ENCODE measurements at regions not wholly inside any gene's neighbourhood (a gene's known extent, or its start where the extent isn't known, plus 50 kb on each side); places are given as distances from the start of the nearest gene placed in this dataset.

DNA sequence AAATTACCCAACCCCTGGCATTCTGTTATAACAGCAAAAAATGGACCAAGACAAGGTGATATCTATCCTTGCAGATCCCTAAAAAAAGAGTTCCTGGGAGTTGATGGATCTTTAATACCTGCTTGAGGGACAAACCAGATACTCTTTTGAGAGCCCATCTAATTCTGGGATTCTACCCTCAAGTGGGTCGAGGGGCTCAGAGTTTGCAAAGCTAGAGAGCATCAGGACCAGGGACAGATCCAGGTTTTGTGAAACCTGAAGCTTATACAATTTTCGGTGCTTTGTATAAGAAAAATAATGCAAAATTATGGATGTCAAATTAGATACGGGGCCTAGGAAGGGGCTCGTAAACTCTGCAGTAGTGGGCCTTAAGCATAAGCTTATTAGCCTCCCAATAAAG is 130.5 kb upstream of the CRHR1 start:
- TF ChIP-seq, protein P1, sequence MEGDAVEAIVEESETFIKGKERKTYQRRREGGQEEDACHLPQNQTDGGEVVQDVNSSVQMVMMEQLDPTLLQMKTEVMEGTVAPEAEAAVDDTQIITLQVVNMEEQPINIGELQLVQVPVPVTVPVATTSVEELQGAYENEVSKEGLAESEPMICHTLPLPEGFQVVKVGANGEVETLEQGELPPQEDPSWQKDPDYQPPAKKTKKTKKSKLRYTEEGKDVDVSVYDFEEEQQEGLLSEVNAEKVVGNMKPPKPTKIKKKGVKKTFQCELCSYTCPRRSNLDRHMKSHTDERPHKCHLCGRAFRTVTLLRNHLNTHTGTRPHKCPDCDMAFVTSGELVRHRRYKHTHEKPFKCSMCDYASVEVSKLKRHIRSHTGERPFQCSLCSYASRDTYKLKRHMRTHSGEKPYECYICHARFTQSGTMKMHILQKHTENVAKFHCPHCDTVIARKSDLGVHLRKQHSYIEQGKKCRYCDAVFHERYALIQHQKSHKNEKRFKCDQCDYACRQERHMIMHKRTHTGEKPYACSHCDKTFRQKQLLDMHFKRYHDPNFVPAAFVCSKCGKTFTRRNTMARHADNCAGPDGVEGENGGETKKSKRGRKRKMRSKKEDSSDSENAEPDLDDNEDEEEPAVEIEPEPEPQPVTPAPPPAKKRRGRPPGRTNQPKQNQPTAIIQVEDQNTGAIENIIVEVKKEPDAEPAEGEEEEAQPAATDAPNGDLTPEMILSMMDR (conservative IDR thresholded peaks at IDR 0.05; ENCODE audit: low read depth, low read length): no peak
- TF ChIP-seq EZH2 (IDR thresholded peaks at IDR 0.05; ENCODE audit: low read length, unreplicated experiment): no peak
